HTR-8/SVneo (cell line): ENCODE measurements at regions not wholly inside any gene's neighbourhood (a gene's known extent, or its start where the extent isn't known, plus 50 kb on each side); places are given as distances from the start of the nearest gene placed in this dataset.

ENCODE experiments used
- DNase-seq: peaks from one replicate; pipeline ENCODE4 v3.0.0; 2011; ENCODE audit warnings: low spot score, mixed read lengths; ENCODE audit not compliant: insufficient read length
- FAIRE-seq: peaks from 2 replicates; lab custom pipeline; 2011; peaks lifted over from hg19 to GRCh38; lab: Jason Lieb, UNC

- DNase-seq (no peak), FAIRE-seq (no peak)
Measured at GRCh38 chr17:77423589-77424451, 283.1 kb downstream of the SEC14L1 start.

- FAIRE-seq (no peak), DNase-seq (peak; percentile 55)
Measured at GRCh38 chr17:77424585-77425344, 284.0 kb downstream of the SEC14L1 start.

- FAIRE-seq: no peak
Measured at GRCh38 chr17:77425348-77425747, 284.6 kb downstream of the SEC14L1 start.

GRCh38 chr17:77425791-77426641 is 285.2 kb downstream of the SEC14L1 start:
- DNase-seq (peak; percentile 82), FAIRE-seq (peak; percentile 38)

More at GRCh38 chr17:77425348-77425747, 284.6 kb downstream of the SEC14L1 start:
- DNase-seq: no peak

- FAIRE-seq (peak; percentile 38), DNase-seq (no peak)
Measured at GRCh38 chr17:77426676-77427386, 286.1 kb downstream of the SEC14L1 start.

DNA sequence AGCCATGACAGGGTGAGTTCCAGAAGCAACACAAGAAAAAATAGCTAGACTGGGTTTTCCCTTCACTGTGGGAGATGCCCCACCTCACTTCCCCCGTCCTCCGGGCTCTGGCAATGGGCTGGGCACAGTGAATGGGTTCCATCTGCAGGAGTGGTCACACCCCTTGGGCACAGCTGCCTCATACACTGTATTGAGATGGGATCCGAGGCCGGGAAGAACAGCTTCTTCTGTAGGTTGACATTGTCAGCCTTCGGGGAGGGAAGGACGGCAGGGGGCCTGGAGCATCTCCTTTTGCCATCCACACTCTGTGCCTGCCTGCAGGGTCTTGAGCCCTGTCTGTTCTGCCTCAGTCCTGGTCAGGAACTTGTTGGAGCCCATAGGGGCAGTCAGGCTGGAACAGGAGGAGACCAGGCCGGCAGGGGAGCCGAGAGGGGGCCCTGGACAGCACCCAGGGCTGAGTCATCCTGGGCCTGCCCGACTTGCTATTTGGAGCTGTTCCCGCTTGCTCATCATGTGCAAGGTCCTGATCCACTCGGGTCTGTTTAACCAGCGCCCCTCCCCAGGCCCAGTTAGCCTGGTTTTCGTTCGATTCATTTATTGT is 286.7 kb downstream of the SEC14L1 start:
- peak; percentile 66 for FAIRE-seq
- DNase-seq: peak; percentile 54

- DNase-seq (no peak), FAIRE-seq (peak; percentile 70)
Measured at GRCh38 chr17:77428020-77428748, 287.4 kb downstream of the SEC14L1 start.

- peak; percentile 40 for FAIRE-seq
- no peak for DNase-seq
Measured at GRCh38 chr17:77428749-77429368, 288.1 kb downstream of the SEC14L1 start.

- DNase-seq: no peak
- peak; percentile 9 for FAIRE-seq
Measured at GRCh38 chr17:77429369-77429968, 288.7 kb downstream of the SEC14L1 start.

- DNase-seq (peak; percentile 93), FAIRE-seq (peak; percentile 85)
Measured at GRCh38 chr17:77429969-77430752, 289.4 kb downstream of the SEC14L1 start.

DNA sequence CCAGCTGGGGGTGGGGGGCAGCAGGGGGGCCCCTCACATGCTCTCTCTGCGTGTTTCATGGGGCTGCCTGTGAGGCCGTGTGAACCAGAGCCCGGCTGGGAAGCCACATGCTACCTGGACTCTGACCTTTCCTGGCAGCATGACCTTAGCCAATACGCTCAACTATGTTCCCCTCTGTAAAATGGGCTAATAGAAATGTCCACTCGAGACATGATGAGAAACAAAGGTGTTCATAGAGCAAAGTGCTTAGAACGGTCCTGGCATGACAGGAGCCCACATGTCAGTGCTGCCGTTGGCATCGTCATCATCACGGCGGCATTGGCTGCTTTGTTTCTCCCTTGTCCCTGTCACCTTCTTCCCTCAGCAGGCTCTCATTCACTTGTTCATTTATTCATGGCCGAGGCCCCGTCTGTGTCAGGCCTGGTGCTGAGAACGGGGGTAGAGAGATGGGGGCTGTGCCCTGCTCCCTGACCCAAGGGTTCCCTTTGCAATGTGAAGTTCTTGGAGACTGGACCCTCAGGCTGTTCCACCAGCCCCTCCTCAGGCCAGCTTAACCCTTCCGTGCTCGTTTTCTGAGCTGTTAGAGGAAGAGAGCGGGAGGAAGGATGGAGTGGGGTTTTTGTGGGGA is 291.4 kb downstream of the SEC14L1 start:
- FAIRE-seq (no peak), DNase-seq (no peak)

DNA sequence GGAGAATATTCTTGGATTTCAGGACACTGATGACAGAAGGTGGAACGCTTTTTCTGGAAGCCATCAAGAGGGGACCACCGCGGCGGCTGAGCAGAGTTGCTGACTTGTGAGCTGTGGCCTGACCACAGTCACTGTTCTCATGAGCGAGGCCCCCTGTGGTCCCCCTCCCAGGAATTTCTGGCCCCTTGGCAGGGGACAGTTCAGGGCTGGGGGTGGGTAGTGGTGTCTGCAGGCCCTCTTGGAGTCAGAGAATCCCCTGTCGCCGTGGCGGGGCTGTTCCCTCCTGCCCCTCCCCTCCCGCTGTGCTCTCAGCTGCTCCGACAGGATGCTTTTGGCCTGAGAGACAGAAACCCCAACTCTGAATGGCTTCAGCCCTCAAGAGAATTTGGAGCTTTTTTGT is 292.0 kb downstream of the SEC14L1 start:
- DNase-seq: no peak
- FAIRE-seq: no peak

DNA sequence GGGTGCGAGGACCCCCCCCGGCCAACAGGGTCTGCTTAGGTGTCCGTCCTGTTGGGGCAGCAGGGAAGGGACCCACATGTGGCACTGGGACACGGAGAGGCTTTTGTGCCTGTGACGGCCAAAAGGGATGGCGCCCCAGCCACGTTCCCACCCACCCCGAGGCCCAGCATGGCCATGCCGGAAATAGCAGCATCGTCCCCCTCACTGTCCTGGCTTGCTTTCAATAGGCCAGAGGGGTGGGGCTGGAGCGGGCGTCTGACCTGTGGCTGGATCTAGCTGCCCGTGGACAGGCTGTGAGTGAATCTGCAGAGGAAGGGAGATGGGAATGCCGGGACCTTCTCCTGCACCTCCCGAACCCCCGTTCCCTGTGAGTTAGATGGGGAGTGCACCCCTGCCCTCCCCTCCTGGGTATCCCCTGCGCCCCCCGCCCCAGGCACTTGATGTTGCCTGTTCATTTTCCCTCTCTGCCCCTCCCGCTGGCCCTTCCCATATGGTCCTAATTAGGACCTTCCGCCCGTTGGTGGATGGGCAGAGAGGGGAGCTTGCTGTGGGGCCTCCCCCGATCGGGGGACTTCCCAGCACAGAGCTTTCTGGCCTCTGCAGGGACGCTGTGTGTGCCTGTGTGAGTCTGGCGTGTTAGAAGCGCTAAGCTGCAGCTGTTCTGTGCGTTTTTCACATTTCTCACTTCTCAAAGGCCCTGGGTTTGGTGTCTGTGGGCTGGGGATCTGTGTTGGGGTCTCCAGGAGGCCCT is 292.8 kb downstream of the SEC14L1 start:
- FAIRE-seq (no peak), DNase-seq (no peak)

- no peak for FAIRE-seq
- no peak for DNase-seq
Measured at GRCh38 chr17:77434136-77435114, 293.7 kb downstream of the SEC14L1 start.
